PC-3 (cell line): ENCODE measurements at regions not wholly inside any gene's neighbourhood (a gene's known extent, or its start where the extent isn't known, plus 50 kb on each side); places are given as distances from the start of the nearest gene placed in this dataset.

Experiments
- ATAC-seq: fragments of 200-7000 bp; cut with Tn5 transposase; 2 replicates; pipeline ENCODE4 v1.9.1; 2020; ENCODE audit warnings: mild to moderate bottlenecking, moderate library complexity
- BruUV-seq: library from RNA; stranded (reverse); fragments of 400-500 nt; replicated peaks from 2 replicates; lab custom pipeline; 2021; lab: Mats Ljungman, UMichigan
- CTCF ChIA-PET: fragments of 300-600 bp; sonication (Branson Sonifier 250); formaldehyde crosslinking; loops from one replicate; lab custom pipeline; 2022; ENCODE audit warnings: antibody characterized with exemption; lab: Charles Lee
- POLR2A ChIA-PET: fragments of 300-600 bp; sonication (Branson Sonifier 250); formaldehyde crosslinking; loops from one replicate; lab custom pipeline; 2022; ENCODE audit warnings: antibody characterized with exemption; ENCODE audit not compliant: unreplicated experiment; lab: Charles Lee
- DNase-seq: peaks from one replicate; pipeline ENCODE4 v3.0.0-alpha.2; 2015
- H2AFZ ChIP-seq: fragments of 300-600 bp; sonication (generic); 2 replicates; pipeline ENCODE4 v1.6.0; 2016; ENCODE audit warnings: antibody characterized with exemption, low read length
- H3F3A ChIP-seq: fragments of 300-600 bp; sonication (generic); one replicate; pipeline ENCODE4 v1.6.0; 2017; ENCODE audit warnings: antibody characterized with exemption, low read length, control low read depth, mild to moderate bottlenecking; ENCODE audit not compliant: unreplicated experiment
- H3K27ac ChIP-seq: fragments of 300-600 bp; sonication (generic); 2 replicates; pipeline ENCODE4 v1.5.1; 2016; ENCODE audit warnings: mild to moderate bottlenecking, low read length
- H3K27me3 ChIP-seq: fragments of 300-600 bp; sonication (generic); 2 replicates; pipeline ENCODE4 v1.6.1; 2016; ENCODE audit warnings: low read length, mixed read lengths
- H3K36me3 ChIP-seq: fragments of 300-600 bp; sonication (generic); 2 replicates; pipeline ENCODE4 v1.6.1; 2016; ENCODE audit warnings: low read depth, mixed run types, low read length, mixed read lengths
- H3K4me1 ChIP-seq: fragments of 300-600 bp; sonication (generic); 2 replicates; pipeline ENCODE4 v1.5.1; 2016; ENCODE audit warnings: low read length; ENCODE audit not compliant: insufficient read depth
- H3K4me2 ChIP-seq: fragments of 300-600 bp; sonication (generic); 2 replicates; pipeline ENCODE4 v1.6.0; 2016; ENCODE audit warnings: low read length
- H3K4me3 ChIP-seq: fragments of 300-600 bp; sonication (generic); 2 replicates; pipeline ENCODE4 v1.5.1; 2016; ENCODE audit warnings: mild to moderate bottlenecking, low read length, mixed read lengths
- H3K79me2 ChIP-seq: fragments of 300-600 bp; sonication (generic); 2 replicates; pipeline ENCODE4 v1.6.1; 2017; ENCODE audit warnings: low read length, mixed read lengths
- H3K9ac ChIP-seq: fragments of 300-600 bp; sonication (generic); 2 replicates; pipeline ENCODE4 v1.6.0; 2016; ENCODE audit warnings: mild to moderate bottlenecking, low read length
- H3K9me2 ChIP-seq: fragments of 300-600 bp; sonication (generic); replicated peaks from 2 replicates; pipeline ENCODE4 v1.6.1; 2016; ENCODE audit warnings: mixed run types, low read length, mixed read lengths
- H3K9me3 ChIP-seq: fragments of 300-600 bp; sonication (generic); 2 replicates; pipeline ENCODE4 v1.6.1; 2016; ENCODE audit warnings: low read length, mixed read lengths
- H4K20me1 ChIP-seq: fragments of 300-600 bp; sonication (generic); 2 replicates; pipeline ENCODE4 v1.6.1; 2016; ENCODE audit warnings: low read length, mixed read lengths
- EZH2 ChIP-seq: fragments of 300-600 bp; sonication (generic); IDR thresholded peaks from one replicate; pipeline ENCODE4 v1.6.1; 2017; ENCODE audit warnings: antibody characterized with exemption, mild to moderate bottlenecking, low read length; ENCODE audit not compliant: unreplicated experiment
- EZH2phosphoT487 ChIP-seq: fragments of 300-600 bp; sonication (generic); IDR thresholded peaks from 2 replicates; pipeline ENCODE4 v1.6.1; 2018; ENCODE audit warnings: mild to moderate bottlenecking, antibody characterized with exemption, low read length, borderline replicate concordance
- intact Hi-C: fragments of 100-400 bp; cut with micrococcal nuclease; formaldehyde crosslinking; loops from 2 replicates; pipeline ENCODE4 v1.9.0; 2023
- TF ChIP-seq, protein P1 (sequence below): fragments of 300-600 bp; sonication (generic); conservative IDR thresholded peaks from 2 replicates; pipeline ENCODE4 v1.5.1; 2017; ENCODE audit warnings: antibody characterized with exemption, low read depth, mild to moderate bottlenecking, low read length

DNA sequence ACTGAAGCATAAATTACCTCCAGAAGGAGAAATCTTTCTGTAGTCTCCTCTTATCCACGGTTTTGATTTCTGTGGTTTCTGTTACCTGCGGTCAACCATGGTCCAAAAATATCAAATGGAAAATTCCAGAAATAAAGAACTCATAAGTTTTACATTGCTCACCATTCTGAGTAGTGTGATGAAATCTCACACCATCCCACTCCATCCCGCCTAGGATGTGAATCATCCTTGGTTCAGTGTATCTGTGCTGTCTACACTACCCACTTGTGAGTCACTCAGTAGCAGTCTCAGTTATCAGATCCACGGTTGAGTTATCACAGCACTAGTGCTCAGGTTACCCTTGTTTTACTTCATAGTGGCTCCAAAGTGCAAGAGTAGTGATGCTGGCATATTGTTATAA lies 371.2 kb downstream of the NFIB start:
- H4K20me1 ChIP-seq = no peaks in the 10 kb centered on the region
- peak overlapping the region; percentile 57 for H3K9ac ChIP-seq
- H3K9me3 ChIP-seq = no peaks in the 10 kb centered on the region
- intact Hi-C loops = no loop called here
- peaks cover 3% of the 10 kb centered on the region for H3F3A ChIP-seq
- H3K4me1 ChIP-seq = peaks cover 47% of the 10 kb centered on the region
- H3K36me3 ChIP-seq = no peaks in the 10 kb centered on the region
- H3K9me2 ChIP-seq = no peaks in the 10 kb centered on the region
- H3K27ac ChIP-seq = peak overlapping the region; percentile 86
- H3K27me3 ChIP-seq = no peaks in the 10 kb centered on the region
- H3K4me3 ChIP-seq = no peak overlapping the region
- H3K4me2 ChIP-seq = peak overlapping the region; percentile 25
- no TSS peak for BruUV-seq
- CTCF ChIA-PET = no interaction called here
- no peaks in the 10 kb centered on the region for H3K79me2 ChIP-seq
- TF ChIP-seq EZH2 (no peak), EZH2phosphoT487 (no peak)
- TF ChIP-seq, protein P1, sequence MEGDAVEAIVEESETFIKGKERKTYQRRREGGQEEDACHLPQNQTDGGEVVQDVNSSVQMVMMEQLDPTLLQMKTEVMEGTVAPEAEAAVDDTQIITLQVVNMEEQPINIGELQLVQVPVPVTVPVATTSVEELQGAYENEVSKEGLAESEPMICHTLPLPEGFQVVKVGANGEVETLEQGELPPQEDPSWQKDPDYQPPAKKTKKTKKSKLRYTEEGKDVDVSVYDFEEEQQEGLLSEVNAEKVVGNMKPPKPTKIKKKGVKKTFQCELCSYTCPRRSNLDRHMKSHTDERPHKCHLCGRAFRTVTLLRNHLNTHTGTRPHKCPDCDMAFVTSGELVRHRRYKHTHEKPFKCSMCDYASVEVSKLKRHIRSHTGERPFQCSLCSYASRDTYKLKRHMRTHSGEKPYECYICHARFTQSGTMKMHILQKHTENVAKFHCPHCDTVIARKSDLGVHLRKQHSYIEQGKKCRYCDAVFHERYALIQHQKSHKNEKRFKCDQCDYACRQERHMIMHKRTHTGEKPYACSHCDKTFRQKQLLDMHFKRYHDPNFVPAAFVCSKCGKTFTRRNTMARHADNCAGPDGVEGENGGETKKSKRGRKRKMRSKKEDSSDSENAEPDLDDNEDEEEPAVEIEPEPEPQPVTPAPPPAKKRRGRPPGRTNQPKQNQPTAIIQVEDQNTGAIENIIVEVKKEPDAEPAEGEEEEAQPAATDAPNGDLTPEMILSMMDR = no peak
- no peak overlapping the region for H2AFZ ChIP-seq
- peak; percentile 99 for ATAC-seq
- peak; percentile 94 for DNase-seq
- POLR2A ChIA-PET = no interaction called here

DNA sequence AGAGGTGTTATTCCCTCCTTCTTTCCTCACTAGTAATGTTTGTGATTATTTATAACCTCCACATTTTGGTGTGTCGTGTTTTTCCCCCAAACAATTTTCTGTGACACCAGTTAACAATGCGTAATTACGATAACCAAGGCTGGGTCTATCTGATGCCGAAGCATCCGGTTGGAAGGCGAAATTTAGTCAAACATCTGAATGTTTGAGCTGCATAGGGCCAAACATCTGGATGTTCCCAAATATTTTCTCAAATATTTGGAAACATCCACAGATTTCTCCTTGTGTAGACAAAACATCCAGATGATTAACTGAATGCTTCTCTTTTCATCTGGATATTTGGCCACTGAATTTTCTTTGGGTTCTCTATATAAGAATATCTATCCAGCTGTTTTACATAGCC lies 371.7 kb downstream of the NFIB start:
- peak overlapping the region; percentile 57 for H3K9ac ChIP-seq
- H3K27ac ChIP-seq = peak overlapping the region; percentile 86
- peaks cover 3% of the 10 kb centered on the region for H3F3A ChIP-seq
- TF ChIP-seq EZH2phosphoT487 = no peak
- intact Hi-C loops = no loop called here
- 0 out of 2 replicates have a peak overlapping the region, but pooled peaks have one; percentile 6 for H2AFZ ChIP-seq
- H3K4me3 ChIP-seq = no peak overlapping the region
- peak overlapping the region; percentile 25 for H3K4me2 ChIP-seq
- H3K36me3 ChIP-seq = no peaks in the 10 kb centered on the region
- H3K9me3 ChIP-seq = no peaks in the 10 kb centered on the region
- DNase-seq (no peak), ATAC-seq (no peak)
- no TSS peak for BruUV-seq
- no peaks in the 10 kb centered on the region for H3K79me2 ChIP-seq
- peaks cover 52% of the 10 kb centered on the region for H3K4me1 ChIP-seq
- H3K9me2 ChIP-seq = no peaks in the 10 kb centered on the region
- no peaks in the 10 kb centered on the region for H4K20me1 ChIP-seq
- CTCF ChIA-PET = no interaction called here
- no peaks in the 10 kb centered on the region for H3K27me3 ChIP-seq
- POLR2A ChIA-PET = no interaction called here

DNA sequence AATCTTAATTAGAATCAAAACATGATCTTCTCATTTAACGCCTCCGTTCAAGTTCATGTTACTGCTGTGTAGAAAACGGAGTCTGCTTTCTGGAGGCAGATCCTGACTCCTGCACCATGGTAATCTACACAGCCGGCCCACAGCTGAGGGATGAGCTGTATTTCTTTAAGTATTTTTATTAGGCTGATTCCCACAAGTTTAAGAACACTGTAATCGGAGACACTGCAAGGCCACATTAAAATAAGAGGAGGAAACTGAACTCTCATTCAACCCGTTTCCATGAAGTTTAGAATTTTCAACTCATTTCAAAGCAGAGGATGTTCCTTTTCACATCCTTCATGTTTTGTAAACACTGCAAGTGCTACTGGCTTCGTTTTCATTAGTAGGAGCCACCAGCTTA lies 372.2 kb downstream of the NFIB start:
- Histone ChIP-seq H3K9me2 (no peaks in the 10 kb centered on the region), H3K36me3 (no peaks in the 10 kb centered on the region), H4K20me1 (no peaks in the 10 kb centered on the region), H3K9me3 (no peaks in the 10 kb centered on the region), H3K4me2 (peak overlapping the region; percentile 25), H3F3A (peaks cover 3% of the 10 kb centered on the region), H3K79me2 (no peaks in the 10 kb centered on the region), H3K4me3 (no peak overlapping the region), H3K27ac (peak overlapping the region; percentile 86), H3K9ac (peak overlapping the region; percentile 57), H3K27me3 (no peaks in the 10 kb centered on the region), H3K4me1 (peaks cover 52% of the 10 kb centered on the region), H2AFZ (0 out of 2 replicates have a peak overlapping the region, but pooled peaks have one; percentile 6)
- POLR2A ChIA-PET = no interaction called here
- intact Hi-C loops = no loop called here
- CTCF ChIA-PET = no interaction called here
- no TSS peak for BruUV-seq
- DNase-seq (peak; percentile 37), ATAC-seq (0 out of 2 replicates have a peak, but pooled peaks have one; percentile 15)
- TF ChIP-seq, protein P1 = no peak
- no peak for TF ChIP-seq EZH2phosphoT487
